B cell (primary cell): ENCODE measurements at regions not wholly inside any gene's neighbourhood (a gene's known extent, or its start where the extent isn't known, plus 50 kb on each side); places are given as distances from the start of the nearest gene placed in this dataset.

Source experiments
- CTCF ChIP-seq: fragments of 200-600 bp; IDR thresholded peaks from one replicate; pipeline ENCODE4 v1.8.0; 2022; ENCODE audit warnings: antibody characterized with exemption, mild to moderate bottlenecking
- EZH2 ChIP-seq: IDR thresholded peaks from 2 replicates; pipeline ENCODE4 v1.6.1; 2012; ENCODE audit warnings: borderline replicate concordance, low read depth, mild to moderate bottlenecking, moderate library complexity, low read length; ENCODE audit not compliant: insufficient read depth, poor library complexity, severe bottlenecking

- TF ChIP-seq CTCF (no peak), EZH2 (no peak)
Measured at GRCh38 chr10:113479346-113480080, 73.3 kb upstream of the HABP2 start.
